ENCODE measurements at regions not wholly inside any gene's neighbourhood (a gene's known extent, or its start where the extent isn't known, plus 50 kb on each side); places are given as distances from the start of the nearest gene placed in this dataset.
"Not testable (repeated sequence)": the region's sequence is repeated elsewhere in the genome, so short reads cannot be mapped to it uniquely, and the experiment has no call there.

- H3K9me3 Mint-ChIP-seq; H3K27me3 Mint-ChIP-seq; POLR2A ChIA-PET; H3K27ac Mint-ChIP-seq; H3K4me1 Mint-ChIP-seq; H3K36me3 Mint-ChIP-seq (ENCODE audit: low read depth); DNase-seq; H3K4me3 Mint-ChIP-seq; CTCF ChIA-PET: not testable (repeated sequence)
Observed at GRCh38 chrX:7461051-7461450, 313.1 kb upstream of the PUDP start.

- CTCF ChIA-PET = no interaction called here
- DNase-seq = no peak
- Mint-ChIP-seq H3K9me3 (no peaks in the 10 kb centered on the region), H3K36me3 (ENCODE audit: low read depth) (no peaks in the 10 kb centered on the region), H3K4me1 (no peaks in the 10 kb centered on the region), H3K27ac (no peak overlapping the region), H3K4me3 (no peak overlapping the region), H3K27me3 (no peaks in the 10 kb centered on the region)
- POLR2A ChIA-PET = no interaction called here
Observed at GRCh38 chrX:7447801-7448499, 300.0 kb upstream of the PUDP start.

- ChIA-PET POLR2A (no interaction called here), CTCF (interaction anchor here (0.7 kb wide), 1 partner anchor 1144 kb away, joined by 3 read pairs; no protein-coding TSS in a partner anchor)
- no peaks in the 10 kb centered on the region for H3K27me3 Mint-ChIP-seq
- no peaks in the 10 kb centered on the region for H3K36me3 Mint-ChIP-seq (ENCODE audit: low read depth)
- H3K27ac Mint-ChIP-seq = no peak overlapping the region
- H3K4me1 Mint-ChIP-seq = no peaks in the 10 kb centered on the region
- no peak for DNase-seq
- H3K4me3 Mint-ChIP-seq = no peak overlapping the region
- H3K9me3 Mint-ChIP-seq = no peaks in the 10 kb centered on the region
Observed at GRCh38 chrX:7446815-7447214, 298.9 kb upstream of the PUDP start.

GRCh38 chrX:7444967-7445366 is 297.0 kb upstream of the PUDP start:
- Mint-ChIP-seq H3K4me3 (no peak overlapping the region), H3K36me3 (ENCODE audit: low read depth) (no peaks in the 10 kb centered on the region), H3K27ac (no peak overlapping the region), H3K9me3 (no peaks in the 10 kb centered on the region), H3K27me3 (no peaks in the 10 kb centered on the region), H3K4me1 (no peaks in the 10 kb centered on the region)
- ChIA-PET POLR2A (no interaction called here), CTCF (no interaction called here)
- no peak for DNase-seq

- ChIA-PET CTCF (no interaction called here), POLR2A (no interaction called here)
- H3K4me3 Mint-ChIP-seq = no peak overlapping the region
- H3K4me1 Mint-ChIP-seq = no peaks in the 10 kb centered on the region
- H3K9me3 Mint-ChIP-seq = no peaks in the 10 kb centered on the region
- no peaks in the 10 kb centered on the region for H3K27me3 Mint-ChIP-seq
- H3K36me3 Mint-ChIP-seq (ENCODE audit: low read depth) = no peaks in the 10 kb centered on the region
- DNase-seq = no peak
- H3K27ac Mint-ChIP-seq = no peak overlapping the region
Observed at GRCh38 chrX:7441586-7441985, 293.6 kb upstream of the PUDP start.

- H3K4me3 Mint-ChIP-seq = no peak overlapping the region
- peaks cover 2% of the 10 kb centered on the region for H3K9me3 Mint-ChIP-seq
- no peak for DNase-seq
- H3K27ac Mint-ChIP-seq = no peak overlapping the region
- no peaks in the 10 kb centered on the region for H3K4me1 Mint-ChIP-seq
- POLR2A ChIA-PET = no interaction called here
- no peaks in the 10 kb centered on the region for H3K36me3 Mint-ChIP-seq (ENCODE audit: low read depth)
- CTCF ChIA-PET = no interaction called here
- no peaks in the 10 kb centered on the region for H3K27me3 Mint-ChIP-seq
Observed at GRCh38 chrX:7435822-7436221, 287.9 kb upstream of the PUDP start.

- no peak overlapping the region for H3K27ac Mint-ChIP-seq
- no peak for DNase-seq
- CTCF ChIA-PET = no interaction called here
- no peak overlapping the region for H3K4me3 Mint-ChIP-seq
- peaks cover 3% of the 10 kb centered on the region for H3K9me3 Mint-ChIP-seq
- no peaks in the 10 kb centered on the region for H3K27me3 Mint-ChIP-seq
- POLR2A ChIA-PET = no interaction called here
- no peaks in the 10 kb centered on the region for H3K36me3 Mint-ChIP-seq (ENCODE audit: low read depth)
- H3K4me1 Mint-ChIP-seq = no peaks in the 10 kb centered on the region
Observed at GRCh38 chrX:7432901-7433300, 284.9 kb upstream of the PUDP start.

- POLR2A ChIA-PET = no interaction called here
- CTCF ChIA-PET = no interaction called here
- H3K27ac Mint-ChIP-seq = no peak overlapping the region
- H3K4me1 Mint-ChIP-seq = no peaks in the 10 kb centered on the region
- H3K27me3 Mint-ChIP-seq = no peaks in the 10 kb centered on the region
- no peak for DNase-seq
- H3K9me3 Mint-ChIP-seq = no peaks in the 10 kb centered on the region
- H3K36me3 Mint-ChIP-seq (ENCODE audit: low read depth) = no peaks in the 10 kb centered on the region
- no peak overlapping the region for H3K4me3 Mint-ChIP-seq
Observed at GRCh38 chrX:7420717-7421116, 272.8 kb upstream of the PUDP start.

- ChIA-PET POLR2A (no interaction called here), CTCF (no interaction called here)
- DNase-seq = no peak
- H3K9me3 Mint-ChIP-seq = no peaks in the 10 kb centered on the region
- H3K36me3 Mint-ChIP-seq (ENCODE audit: low read depth) = no peaks in the 10 kb centered on the region
- H3K4me1 Mint-ChIP-seq = no peaks in the 10 kb centered on the region
- H3K4me3 Mint-ChIP-seq = no peak overlapping the region
- no peak overlapping the region for H3K27ac Mint-ChIP-seq
- no peaks in the 10 kb centered on the region for H3K27me3 Mint-ChIP-seq
Observed at GRCh38 chrX:7414753-7415152, 266.8 kb upstream of the PUDP start.

GRCh38 chrX:7412840-7413239 is 264.9 kb upstream of the PUDP start:
- H3K27ac Mint-ChIP-seq = no peak overlapping the region
- no peaks in the 10 kb centered on the region for H3K9me3 Mint-ChIP-seq
- POLR2A ChIA-PET = no interaction called here
- no peaks in the 10 kb centered on the region for H3K36me3 Mint-ChIP-seq (ENCODE audit: low read depth)
- H3K4me1 Mint-ChIP-seq = no peaks in the 10 kb centered on the region
- DNase-seq = no peak
- CTCF ChIA-PET = no interaction called here
- no peak overlapping the region for H3K4me3 Mint-ChIP-seq
- no peaks in the 10 kb centered on the region for H3K27me3 Mint-ChIP-seq

- CTCF ChIA-PET = no interaction called here
- H3K27me3 Mint-ChIP-seq = no peaks in the 10 kb centered on the region
- H3K9me3 Mint-ChIP-seq = no peaks in the 10 kb centered on the region
Observed at GRCh38 chrX:7409866-7410265, 261.9 kb upstream of the PUDP start.

GRCh38 chrX:7399373-7399772 is 251.4 kb upstream of the PUDP start:
- no peak overlapping the region for H3K4me3 Mint-ChIP-seq

More at GRCh38 chrX:7409866-7410265, 261.9 kb upstream of the PUDP start:
- Mint-ChIP-seq H3K4me3 (no peak overlapping the region), H3K4me1 (no peaks in the 10 kb centered on the region), H3K27ac (no peak overlapping the region), H3K36me3 (ENCODE audit: low read depth) (no peaks in the 10 kb centered on the region)
- POLR2A ChIA-PET = no interaction called here
- no peak for DNase-seq

GRCh38 chrX:7390441-7390840 is 242.5 kb upstream of the PUDP start:
- Mint-ChIP-seq H3K9me3 (no peaks in the 10 kb centered on the region), H3K4me3 (no peak overlapping the region), H3K36me3 (ENCODE audit: low read depth) (no peaks in the 10 kb centered on the region), H3K4me1 (no peaks in the 10 kb centered on the region), H3K27ac (no peak overlapping the region), H3K27me3 (no peaks in the 10 kb centered on the region)
- ChIA-PET CTCF (no interaction called here), POLR2A (no interaction called here)
- DNase-seq = no peak

More at GRCh38 chrX:7399373-7399772, 251.4 kb upstream of the PUDP start:
- Mint-ChIP-seq H3K9me3 (no peaks in the 10 kb centered on the region), H3K4me1 (no peaks in the 10 kb centered on the region), H3K36me3 (ENCODE audit: low read depth) (no peaks in the 10 kb centered on the region), H3K27me3 (no peaks in the 10 kb centered on the region), H3K27ac (no peak overlapping the region)
- no peak for DNase-seq
- CTCF ChIA-PET = no interaction called here
- POLR2A ChIA-PET = no interaction called here

- POLR2A ChIA-PET = no interaction called here
- Mint-ChIP-seq H3K27ac (no peak overlapping the region), H3K36me3 (ENCODE audit: low read depth) (no peaks in the 10 kb centered on the region), H3K27me3 (no peaks in the 10 kb centered on the region), H3K4me1 (no peaks in the 10 kb centered on the region), H3K4me3 (no peak overlapping the region), H3K9me3 (no peaks in the 10 kb centered on the region)
- CTCF ChIA-PET = no interaction called here
- no peak for DNase-seq
Observed at GRCh38 chrX:7389576-7389975, 241.6 kb upstream of the PUDP start.
